ENCODE measurements at regions not wholly inside any gene's neighbourhood (a gene's known extent, or its start where the extent isn't known, plus 50 kb on each side); places are given as distances from the start of the nearest gene placed in this dataset.

DNA sequence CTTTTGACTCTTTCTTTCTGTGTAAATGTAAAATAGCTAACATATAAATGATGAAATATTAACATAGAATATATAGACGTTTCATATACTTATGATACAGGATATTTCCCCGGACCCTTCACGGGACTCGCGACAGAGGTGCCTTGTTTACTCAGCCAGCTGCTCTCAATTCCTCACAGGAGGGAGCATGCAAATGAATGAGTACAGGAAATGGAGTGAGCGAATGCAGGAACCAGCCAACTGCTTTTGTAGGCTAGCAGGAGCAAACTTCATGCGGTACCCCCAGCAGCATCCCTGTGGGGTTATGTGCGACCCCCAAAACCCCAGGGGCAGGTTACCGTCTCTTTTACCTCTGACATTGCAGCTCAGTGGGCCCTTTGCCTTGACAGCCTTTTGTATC is 110.3 kb upstream of the PDHA2 start:
- TF ChIP-seq, protein P1, sequence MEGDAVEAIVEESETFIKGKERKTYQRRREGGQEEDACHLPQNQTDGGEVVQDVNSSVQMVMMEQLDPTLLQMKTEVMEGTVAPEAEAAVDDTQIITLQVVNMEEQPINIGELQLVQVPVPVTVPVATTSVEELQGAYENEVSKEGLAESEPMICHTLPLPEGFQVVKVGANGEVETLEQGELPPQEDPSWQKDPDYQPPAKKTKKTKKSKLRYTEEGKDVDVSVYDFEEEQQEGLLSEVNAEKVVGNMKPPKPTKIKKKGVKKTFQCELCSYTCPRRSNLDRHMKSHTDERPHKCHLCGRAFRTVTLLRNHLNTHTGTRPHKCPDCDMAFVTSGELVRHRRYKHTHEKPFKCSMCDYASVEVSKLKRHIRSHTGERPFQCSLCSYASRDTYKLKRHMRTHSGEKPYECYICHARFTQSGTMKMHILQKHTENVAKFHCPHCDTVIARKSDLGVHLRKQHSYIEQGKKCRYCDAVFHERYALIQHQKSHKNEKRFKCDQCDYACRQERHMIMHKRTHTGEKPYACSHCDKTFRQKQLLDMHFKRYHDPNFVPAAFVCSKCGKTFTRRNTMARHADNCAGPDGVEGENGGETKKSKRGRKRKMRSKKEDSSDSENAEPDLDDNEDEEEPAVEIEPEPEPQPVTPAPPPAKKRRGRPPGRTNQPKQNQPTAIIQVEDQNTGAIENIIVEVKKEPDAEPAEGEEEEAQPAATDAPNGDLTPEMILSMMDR (IDR thresholded peaks at IDR 0.05; ENCODE audit: insufficient read depth, low read length, severe bottlenecking), result no peak
- Histone ChIP-seq H3K27me3 (ENCODE audit: control insufficient read depth, insufficient read depth, low read length) (peaks cover 2% of the 10 kb centered on the region), H3K4me3 (ENCODE audit: low read depth, low read length) (no peak overlapping the region), H3K36me3 (ENCODE audit: control insufficient read depth, insufficient read depth, low read length) (no peaks in the 10 kb centered on the region)
- DNase-seq (ENCODE audit: low read depth) (no peak), FAIRE-seq (no peak)

DNA sequence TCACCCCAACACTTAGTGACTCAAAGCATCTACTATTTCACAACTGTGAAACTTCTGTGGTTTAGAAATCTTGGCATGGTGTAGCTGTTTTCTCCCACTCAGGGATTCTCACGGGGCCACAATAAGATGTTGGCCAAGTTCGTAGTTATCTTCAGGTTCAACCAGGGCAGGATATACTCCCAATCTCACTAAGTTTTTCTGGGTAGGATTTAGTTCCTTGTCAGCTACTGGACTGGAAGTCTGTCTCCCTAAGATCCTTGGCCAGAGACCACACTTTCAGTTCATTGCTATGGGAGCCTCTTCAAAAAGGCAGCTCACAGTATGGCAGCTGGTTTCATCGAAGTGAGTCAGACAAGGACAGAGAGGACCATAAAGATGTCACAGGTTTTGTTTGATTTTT is 111.7 kb upstream of the PDHA2 start:
- peak; percentile 89 for FAIRE-seq
- H3K4me3 ChIP-seq (ENCODE audit: low read depth, low read length), result no peak overlapping the region
- peak; percentile 69 for DNase-seq (ENCODE audit: low read depth)
- TF ChIP-seq, protein P1 (IDR thresholded peaks at IDR 0.05; ENCODE audit: insufficient read depth, low read length, severe bottlenecking), result no peak
- H3K36me3 ChIP-seq (ENCODE audit: control insufficient read depth, insufficient read depth, low read length), result no peaks in the 10 kb centered on the region
- peaks cover 2% of the 10 kb centered on the region for H3K27me3 ChIP-seq (ENCODE audit: control insufficient read depth, insufficient read depth, low read length)

DNA sequence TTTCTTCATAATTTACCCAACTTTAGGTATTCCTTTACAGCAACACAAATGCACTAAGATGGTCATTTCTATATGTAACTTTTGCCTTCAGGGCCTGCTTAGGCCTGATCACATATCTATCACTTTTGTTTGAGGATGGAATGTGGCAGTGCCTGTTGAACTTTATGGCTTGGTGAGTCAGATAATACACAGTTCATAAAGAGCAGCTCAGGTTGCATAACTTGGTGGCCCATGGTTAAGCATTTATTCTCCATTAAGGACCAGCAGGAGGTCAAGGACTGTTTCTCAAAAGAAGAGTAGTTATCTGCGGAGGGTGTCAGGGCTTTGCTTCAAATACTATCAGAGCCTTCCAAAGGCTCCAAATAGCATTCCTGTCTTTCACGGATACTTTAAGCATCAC is 124.1 kb upstream of the PDHA2 start:
- no peak overlapping the region for H3K4me3 ChIP-seq (ENCODE audit: low read depth, low read length)
- TF ChIP-seq, protein P1 (IDR thresholded peaks at IDR 0.05; ENCODE audit: insufficient read depth, low read length, severe bottlenecking), result no peak
- no peaks in the 10 kb centered on the region for H3K27me3 ChIP-seq (ENCODE audit: control insufficient read depth, insufficient read depth, low read length)
- FAIRE-seq (no peak), DNase-seq (ENCODE audit: low read depth) (peak; percentile 82)
- H3K36me3 ChIP-seq (ENCODE audit: control insufficient read depth, insufficient read depth, low read length), result no peaks in the 10 kb centered on the region

DNA sequence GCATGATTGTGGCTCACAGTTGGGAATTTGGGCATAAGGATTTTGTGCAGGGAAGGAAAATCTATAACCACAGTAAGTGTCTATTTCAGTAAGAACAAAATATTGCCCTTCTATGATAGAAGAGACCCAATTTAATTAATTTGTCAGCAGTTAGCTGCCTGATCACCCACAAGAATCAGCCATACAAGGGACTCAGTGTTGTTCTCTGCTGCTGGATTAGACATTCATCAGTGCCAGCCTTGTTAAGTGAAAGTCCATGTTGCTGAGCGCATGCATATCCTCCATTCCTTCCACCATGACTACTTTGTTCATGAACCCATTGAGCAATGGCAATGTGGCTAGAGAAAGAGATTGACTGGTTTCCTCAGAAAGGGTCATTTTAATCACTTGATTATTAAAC is 125.3 kb upstream of the PDHA2 start:
- Histone ChIP-seq H3K4me3 (ENCODE audit: low read depth, low read length) (no peak overlapping the region), H3K36me3 (ENCODE audit: control insufficient read depth, insufficient read depth, low read length) (no peaks in the 10 kb centered on the region), H3K27me3 (ENCODE audit: control insufficient read depth, insufficient read depth, low read length) (no peaks in the 10 kb centered on the region)
- TF ChIP-seq, protein P1 (IDR thresholded peaks at IDR 0.05; ENCODE audit: insufficient read depth, low read length, severe bottlenecking), result no peak
- FAIRE-seq (no peak), DNase-seq (ENCODE audit: low read depth) (no peak)

DNA sequence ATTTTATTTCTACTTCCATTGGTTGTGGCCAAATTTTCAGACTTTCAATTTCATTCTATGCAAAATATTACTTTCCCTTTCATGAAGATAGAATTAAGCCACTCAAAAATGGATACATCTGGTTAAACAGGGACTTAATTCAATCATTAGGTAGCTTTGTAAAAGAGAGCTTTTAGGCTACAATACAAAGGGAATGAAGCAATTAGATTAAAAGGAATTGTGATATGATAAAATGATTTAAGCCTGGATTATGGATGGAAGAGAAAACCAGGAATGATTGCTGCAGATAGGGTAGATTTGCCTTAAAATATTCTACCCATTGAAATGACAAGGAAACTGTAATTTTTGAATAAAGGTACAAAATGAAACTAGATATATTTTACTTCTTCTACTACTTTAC is 134.6 kb upstream of the PDHA2 start:
- Histone ChIP-seq H3K4me3 (ENCODE audit: low read depth, low read length) (no peak overlapping the region), H3K27me3 (ENCODE audit: control insufficient read depth, insufficient read depth, low read length) (no peaks in the 10 kb centered on the region), H3K36me3 (ENCODE audit: control insufficient read depth, insufficient read depth, low read length) (no peaks in the 10 kb centered on the region)
- FAIRE-seq (no peak), DNase-seq (ENCODE audit: low read depth) (no peak)
- TF ChIP-seq, protein P1 (IDR thresholded peaks at IDR 0.05; ENCODE audit: insufficient read depth, low read length, severe bottlenecking), result no peak

DNA sequence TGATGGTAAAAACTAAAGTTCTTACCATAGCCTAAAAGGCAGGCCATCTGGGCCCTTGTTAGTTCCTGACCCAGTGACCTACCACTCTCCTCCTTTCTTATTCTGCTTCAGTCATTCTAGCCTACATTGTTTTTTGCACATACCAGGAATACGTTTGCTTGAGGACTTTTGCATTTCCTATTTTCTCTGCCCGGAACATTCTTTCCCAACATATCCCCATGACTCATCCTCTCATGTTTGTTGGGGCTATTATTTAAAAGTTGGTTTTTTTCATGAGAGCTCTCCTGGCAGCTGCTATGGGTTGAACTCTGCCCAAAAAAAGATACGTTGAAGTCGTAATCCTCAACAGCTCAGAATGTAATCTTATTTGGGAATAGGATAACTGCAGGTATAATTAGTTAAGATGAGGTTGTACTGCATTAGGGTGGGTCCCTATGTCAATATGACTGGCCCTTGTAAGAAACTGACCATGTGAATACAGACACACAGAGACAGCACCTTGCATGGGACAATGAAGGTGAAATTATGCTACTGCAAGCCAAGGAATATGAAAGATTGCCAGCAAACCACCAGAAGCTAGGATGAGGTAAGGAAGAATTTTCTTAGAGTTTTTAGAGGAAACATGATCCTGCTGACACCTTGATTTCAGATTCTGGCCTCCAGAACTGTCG is 138.3 kb upstream of the PDHA2 start:
- Histone ChIP-seq H3K4me3 (ENCODE audit: low read depth, low read length) (no peak overlapping the region), H3K27me3 (ENCODE audit: control insufficient read depth, insufficient read depth, low read length) (no peaks in the 10 kb centered on the region), H3K36me3 (ENCODE audit: control insufficient read depth, insufficient read depth, low read length) (no peaks in the 10 kb centered on the region)
- TF ChIP-seq, protein P1 (IDR thresholded peaks at IDR 0.05; ENCODE audit: insufficient read depth, low read length, severe bottlenecking), result no peak
- DNase-seq (ENCODE audit: low read depth) (peak; percentile 69), FAIRE-seq (no peak)
